NCI-H1930 (cell line): ENCODE measurements at regions not wholly inside any gene's neighbourhood (a gene's known extent, or its start where the extent isn't known, plus 50 kb on each side); places are given as distances from the start of the nearest gene placed in this dataset.
"Not testable (repeated sequence)": the region's sequence is repeated elsewhere in the genome, so short reads cannot be mapped to it uniquely, and the experiment has no call there.

Experiments used
- DNase-seq, 2 experiments: peaks; one replicate each; lab custom pipeline; 2025; lab: John Stamatoyannopoulos, UW

DNA sequence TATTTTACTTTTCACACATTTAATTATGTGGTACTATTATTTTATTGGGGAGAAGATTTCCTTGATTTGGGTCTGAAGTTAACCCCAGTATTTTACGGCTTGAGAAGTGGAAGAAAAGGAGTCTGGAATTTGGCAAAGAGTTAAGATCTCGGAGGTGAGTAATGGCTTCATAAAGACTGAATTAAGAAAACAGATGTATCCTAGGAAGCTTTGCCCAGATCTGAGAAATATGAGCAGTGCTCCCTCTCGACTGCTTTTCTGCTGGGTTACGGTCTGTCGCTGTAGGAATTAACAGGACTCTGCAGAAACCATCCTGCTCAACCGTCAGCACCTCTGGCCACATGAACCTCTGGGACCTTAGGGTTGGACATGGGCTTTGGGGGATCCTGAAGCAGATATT is 163.6 kb upstream of the NDN start:
- DNase-seq = no peak

DNA sequence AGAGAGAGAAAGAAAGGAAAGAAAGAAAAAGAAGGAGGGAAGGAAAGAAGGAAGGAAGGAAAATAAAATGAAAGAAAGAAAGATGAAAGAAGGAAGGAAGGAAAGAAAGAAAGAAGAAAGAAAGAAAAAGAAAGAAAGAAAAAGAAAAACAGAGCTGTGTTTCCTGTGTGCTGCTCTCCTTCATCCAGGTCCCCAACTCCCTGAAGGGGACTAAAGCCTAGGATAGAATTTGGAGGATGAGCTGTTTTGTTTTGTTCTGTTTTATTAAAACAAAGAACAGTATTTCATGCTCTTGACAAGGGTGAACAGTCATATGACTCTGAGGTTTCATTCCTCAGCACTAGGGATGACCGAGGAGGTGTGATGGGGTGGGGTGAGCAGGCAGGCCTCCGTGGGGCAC is 164.8 kb upstream of the NDN start:
- DNase-seq = no peak

DNA sequence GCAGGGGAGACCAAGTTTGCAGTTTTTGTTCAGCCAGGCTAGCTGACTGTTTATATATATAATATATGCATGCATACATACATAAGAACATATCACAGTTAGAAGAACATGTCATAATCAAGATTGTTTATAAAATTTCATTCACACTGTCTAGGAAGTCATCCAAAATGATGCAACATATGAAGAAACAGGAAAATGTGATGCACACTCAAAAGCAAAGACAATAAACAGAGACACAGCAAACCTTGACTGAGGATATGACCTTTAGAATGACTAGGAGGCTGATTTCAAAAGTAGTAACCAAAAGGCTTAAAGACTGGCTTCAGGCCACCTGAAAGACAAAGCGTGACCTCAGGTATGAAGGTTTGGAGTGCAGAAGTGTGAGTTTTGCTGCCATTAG is 166.2 kb upstream of the NDN start:
- DNase-seq = no peak

DNA sequence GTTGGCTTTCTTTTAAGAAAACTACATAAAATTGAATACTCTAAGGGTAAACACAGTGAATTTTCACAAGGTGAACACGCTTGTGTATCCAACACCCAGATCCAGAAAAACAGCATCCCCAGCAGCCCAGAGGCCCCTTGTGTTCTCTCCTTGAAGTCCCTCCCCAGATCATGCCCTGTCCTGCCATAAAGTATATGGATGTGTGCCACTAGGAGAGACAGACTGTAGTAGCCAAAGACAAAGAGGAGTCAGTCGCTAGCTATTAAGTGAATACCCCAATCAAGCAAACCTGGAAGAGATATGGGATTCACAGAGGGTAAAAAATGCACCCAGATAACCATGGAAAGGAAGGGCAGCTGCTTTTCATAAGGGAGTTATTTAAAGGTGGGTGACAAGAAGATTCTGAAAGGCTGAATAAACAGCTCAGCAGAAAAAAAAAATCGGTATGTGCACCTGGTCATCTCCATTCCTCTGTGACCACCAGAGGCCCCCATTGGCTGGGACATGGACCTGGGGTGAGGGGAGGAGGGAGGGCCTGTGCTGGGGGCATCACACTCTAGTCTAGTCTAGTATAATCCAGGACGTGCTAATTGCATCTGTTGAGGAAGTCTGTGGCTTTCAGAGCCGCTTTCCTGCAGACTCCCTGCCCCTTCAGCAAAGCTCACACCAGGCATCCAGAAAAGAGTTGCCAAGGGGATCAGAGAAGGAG is 167.3 kb upstream of the NDN start:
- DNase-seq = no peak

DNA sequence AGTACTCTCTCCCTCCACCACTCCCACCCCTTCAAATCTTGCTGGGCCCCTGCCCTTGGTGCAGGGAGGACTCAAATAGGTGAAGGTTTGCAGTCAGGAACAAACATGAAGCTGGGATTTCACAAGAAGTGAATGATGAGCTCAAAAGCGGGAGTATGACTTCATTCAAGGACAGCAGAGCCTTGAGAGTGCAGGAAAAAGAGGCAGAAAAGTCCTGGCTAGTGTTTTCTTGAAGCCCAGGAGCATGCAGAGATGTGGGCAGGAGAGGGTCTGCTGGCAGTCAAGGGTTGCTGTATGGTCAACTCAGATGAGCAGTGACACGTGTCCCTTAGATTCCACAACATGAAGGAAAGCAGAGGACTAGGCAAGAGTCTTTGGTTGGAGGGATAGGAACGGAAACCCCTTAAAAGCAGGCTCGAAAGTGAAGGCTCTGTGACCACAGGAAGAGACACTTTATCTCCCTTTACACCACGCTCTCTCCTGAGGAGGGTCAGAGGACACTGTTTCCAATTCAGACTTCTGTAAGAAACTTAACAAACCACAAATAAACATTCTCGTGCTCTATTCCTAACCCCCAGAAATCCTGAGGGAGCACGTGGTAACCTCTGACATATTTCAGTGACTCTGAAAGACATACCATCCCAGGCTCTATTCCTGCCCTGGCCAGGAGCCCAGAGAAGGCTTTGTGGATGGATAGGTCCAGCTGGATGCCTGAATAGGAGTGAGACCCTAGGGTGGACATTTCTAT is 168.0 kb upstream of the NDN start:
- DNase-seq = no peak

DNA sequence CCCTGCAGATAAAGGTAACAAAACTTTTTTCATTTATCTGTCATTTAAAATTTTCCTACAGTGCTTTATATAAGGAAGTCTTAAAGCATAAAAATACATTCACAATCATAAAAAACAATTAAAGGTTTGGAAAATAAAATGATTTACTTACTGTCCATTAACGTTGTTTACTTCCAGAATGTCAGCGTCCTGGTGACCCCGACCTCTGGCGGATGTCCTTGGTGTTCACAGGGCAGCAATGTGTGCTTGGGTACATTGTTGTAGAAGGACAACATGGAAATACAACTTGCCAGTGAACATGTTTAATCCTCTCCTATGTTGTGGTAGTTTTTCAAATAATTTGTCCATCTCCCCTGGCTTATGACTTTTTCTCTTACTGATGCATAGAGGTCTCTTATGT is 168.8 kb upstream of the NDN start:
- no peak for DNase-seq

DNA sequence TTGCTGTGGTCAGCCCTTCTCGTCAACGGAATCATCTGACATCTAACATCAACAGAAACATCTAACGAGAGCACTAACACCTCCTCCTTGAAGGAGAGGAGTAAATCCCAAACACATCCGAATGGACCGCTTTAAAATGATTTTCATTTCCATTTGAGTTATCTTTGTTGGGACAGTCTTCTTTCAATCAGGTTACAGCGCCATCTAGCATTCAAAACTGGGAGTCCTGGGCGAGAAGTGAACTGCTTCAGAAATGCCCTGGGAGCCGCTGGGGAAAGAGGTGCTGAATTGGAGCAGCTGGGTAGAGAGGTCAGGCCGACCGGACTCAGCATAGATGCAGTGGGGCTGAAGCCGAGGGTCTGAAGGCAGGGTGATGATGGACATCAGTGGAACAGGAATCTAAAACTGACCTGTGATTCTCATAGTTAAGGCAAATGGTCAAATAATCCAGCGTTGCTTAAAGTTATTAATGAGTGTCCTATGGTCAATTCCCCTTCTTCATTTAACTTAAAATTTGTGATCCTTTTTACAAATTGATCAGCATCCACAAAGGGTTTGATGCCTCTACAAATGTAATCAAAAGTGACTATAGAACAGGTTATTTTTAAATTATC is 170.0 kb upstream of the NDN start:
- peak; percentile 34 to 36 for DNase-seq

DNA sequence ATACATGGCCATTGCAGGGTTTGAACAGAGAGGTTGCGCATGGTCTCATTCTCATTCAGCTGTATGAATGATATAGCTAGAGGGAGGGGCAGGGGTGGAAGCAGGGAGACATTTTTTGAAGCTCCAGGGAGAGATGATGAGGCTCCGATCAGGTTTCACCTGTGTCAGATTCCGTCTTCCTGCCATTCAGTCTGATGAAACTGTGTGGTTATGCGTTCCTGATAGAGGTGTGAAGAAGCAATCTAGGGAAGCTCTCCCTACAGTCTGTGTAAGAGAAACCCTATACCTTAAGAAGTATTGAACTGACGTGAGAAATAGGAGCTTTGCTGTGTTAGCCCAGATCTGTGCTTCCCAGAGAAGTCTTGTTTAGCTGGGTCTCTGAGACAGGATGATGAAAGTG is 171.9 kb upstream of the NDN start:
- DNase-seq = no peak

DNA sequence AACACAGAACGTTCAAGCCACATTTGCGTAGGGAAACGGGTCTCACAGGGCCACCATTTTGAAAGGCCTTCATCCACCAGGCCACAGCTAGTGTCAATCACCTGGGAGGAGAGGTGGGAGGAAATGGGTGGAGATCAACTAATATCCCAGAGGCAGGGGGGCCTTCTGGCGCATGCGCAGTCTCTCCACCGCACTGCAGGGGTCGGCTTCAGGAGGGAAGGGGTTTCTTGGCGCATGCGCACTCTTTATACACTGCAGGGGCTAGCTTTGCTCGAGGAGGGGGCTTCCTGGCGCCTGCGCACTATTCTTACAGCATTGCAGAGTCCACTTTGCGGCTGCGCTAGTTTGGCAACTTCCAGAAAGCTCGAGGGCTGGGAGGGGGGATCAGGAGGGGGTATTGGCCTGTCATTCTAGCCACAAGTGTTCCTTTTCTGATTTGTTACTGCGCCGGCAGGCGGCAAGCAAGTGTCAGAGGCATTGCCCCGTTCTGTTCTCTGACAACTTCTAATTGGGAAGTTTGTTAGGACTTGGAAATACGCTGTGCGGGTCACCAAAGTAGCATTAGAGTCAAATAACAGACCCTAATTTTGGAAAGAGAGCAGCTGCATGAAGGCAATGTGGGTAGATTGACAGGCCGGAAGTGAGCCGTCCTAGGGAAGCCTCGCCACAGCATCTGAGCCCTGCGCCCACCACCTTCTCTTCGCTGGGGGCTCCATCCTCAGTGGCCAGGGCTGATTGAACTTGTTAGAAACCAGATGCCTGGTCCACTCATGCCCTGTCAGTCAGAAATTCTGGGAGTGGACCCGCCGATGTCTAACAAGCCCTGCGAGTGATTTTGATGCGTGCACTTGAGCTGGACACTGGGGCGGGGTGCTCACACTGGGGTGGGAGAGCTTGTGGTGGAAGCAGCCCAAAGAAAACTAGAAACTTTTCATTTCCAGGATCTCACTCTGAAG is 173.5 kb upstream of the NDN start:
- no peak for DNase-seq

DNA sequence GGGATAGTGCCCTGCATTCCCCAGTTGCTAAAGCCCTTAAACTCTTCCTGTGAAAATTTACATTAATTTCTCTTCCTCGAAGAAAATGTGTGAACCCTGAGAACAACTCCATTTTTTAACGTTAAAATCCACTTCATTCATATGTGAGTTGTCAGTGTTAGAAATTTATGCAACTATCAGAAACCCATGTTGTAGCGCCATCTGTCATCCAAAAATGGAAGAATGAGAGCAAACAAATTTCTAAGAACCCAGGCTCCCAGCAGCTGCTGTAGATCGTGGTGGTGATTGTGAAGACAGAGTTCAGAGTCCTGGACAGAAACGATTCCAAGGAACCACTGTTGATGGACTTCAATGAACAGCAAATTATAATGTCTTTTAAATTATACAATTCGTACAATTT is 179.7 kb upstream of the NDN start:
- DNase-seq = peak in 1 of 2 experiments; percentile 1

DNA sequence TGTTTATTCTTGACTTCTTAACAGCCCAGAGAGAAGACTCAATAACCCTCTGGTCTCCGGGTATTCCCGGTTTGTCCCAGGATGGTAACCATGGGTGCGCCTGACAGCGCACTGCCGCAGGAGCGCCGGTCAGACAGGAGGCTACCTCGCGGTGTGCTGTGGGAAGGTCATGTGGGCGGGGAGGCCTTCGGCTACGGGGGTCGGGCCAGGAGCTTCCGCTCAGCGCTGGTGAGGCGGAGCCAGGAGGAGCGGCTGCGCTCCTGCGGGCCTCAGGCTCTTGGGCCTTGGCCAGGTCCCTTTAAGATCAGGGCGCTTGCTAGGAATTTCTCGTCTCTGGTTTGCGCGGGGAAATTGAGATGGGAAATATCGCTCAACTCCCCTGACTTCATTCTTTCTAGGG is 182.3 kb upstream of the NDN start:
- DNase-seq = no peak

DNA sequence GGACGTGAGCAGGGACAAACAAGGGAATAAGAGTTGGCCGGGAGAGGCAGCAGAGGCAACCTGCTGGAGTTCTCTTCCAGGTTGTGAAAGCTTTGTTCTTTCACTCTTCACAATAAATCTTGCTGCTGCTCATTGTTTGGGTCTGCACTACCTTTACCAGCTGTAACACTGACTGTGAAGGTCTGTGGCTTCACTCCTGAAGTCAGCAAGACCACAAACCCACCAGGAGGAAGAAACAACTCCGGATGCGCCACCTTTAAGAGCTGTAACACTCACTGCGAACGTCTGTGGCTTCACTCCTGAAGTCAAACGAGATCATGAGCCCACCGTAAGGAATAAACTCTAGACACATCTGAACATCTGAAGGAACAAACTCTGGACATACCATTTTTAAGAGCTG is 186.5 kb upstream of the NDN start:
- DNase-seq = not testable (repeated sequence)

DNA sequence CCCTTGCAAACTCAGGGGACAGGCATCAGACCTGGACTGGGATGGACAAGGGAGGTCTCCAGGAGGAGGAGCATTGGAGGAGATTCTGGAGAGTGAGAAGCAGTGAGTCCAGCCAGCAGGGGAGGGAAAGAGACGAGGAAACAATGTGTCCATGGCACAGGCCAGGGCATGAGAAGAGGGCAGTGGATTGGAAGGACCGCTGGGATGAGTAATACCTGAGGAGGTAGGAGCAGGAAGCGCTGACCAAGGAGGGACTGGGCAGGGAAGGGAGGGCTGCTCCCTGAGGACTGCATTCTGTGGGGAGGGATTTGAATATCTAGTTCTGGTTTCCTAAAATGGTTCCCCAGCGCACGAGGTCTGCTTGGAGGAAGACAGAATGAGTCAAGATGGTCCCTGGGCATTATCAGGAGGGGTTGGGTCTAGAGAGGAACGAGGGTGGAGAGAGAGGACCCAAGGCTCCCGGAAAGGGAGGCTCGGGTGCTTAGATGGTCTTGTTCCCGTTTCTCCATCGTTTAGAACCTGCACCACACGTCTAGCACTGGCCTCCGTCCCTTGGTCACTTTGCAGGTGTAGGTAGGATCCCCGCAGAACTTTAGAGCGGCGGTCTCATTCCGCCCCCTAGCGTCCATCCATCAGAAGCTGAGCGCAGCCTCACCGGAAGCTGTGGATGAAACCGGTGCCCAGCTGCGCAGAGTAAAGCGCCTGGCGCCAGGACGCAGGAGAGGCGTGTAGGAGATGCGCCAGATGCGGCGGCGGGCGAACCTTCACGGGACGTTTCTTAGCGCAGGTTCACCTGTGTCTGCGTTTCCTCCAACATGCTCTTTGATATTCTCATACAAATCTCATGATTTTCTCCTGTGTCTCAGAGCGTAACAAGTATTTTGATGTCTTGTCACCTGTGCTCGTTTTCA is 190.7 kb upstream of the NDN start:
- DNase-seq = peak; percentile 69 to 75

DNA sequence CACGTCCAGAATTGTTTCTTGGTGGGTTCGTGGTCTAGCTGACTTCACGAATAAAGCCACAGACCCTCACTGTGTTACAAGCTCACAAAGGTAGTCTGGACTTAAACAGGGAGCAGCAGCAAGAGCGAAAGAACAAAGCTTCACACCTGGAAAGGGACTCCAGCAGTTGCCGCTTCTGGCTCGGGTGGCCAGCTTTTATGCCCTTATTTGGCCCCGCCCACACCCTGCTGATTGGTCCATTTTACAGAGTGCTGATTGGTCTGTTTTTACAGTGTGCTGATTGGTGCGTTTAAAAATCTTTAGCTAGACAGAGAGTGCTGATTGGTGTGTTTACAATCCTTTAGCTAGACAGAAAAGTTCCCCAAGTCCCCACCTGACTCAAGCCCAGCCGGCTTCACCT is 194.2 kb upstream of the NDN start:
- DNase-seq = no peak

DNA sequence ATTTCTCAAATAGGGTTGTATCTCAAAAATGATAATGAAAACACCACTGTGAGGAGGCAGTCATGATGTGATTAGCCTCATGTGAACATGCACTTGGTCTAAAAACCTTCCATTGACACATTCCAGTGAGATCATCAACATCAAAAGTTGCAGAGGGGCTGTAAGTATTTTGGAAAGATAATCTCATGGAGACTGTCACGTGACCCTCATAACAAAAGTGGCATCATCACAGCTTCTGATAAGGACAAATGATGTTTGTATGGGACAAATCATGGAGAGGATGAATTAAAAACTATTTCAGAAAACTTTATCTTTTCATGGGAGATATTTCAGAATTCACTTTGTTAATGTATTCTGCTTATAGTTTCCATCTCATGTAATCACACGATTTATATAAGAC is 203.1 kb upstream of the NDN start:
- no peak for DNase-seq

DNA sequence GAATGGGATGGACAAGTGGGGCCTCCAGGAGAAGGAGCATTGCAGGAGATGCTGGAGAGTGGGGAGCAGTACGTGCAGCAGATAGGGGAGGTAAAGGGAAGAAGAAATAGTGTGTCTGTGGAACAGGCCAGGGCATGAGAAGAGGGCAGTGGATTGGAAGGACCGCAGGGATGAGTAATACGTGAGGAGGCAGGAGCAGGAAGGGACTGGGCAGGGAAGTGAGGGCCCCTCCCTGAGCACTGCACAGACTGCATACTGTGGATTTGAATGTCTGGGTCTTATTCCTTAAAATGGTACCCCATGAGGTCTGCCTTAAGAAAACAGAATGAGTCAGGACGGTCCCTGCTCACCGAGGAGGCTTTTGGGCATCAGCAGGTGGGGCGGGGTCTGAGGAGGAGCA is 210.0 kb upstream of the NDN start:
- no peak for DNase-seq

DNA sequence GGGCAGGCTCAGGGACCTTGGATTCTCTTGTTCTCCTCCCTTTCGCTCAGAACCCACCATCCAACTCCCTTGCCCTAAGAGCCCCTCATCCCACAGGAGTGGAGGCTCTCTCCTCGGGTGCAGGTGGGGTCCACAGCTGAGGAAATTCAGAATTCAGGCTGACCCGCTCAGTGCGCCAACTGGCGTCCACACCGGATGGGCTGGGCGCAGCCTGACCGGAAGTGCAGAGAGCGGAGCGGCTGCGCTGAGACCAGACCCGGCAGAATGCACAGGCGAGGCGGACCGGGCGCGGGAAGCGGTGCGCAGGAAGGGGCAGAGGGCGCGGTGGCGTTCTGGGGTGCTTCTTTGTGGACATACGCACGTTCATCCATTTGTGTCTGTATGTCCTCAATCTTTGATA is 210.4 kb upstream of the NDN start:
- DNase-seq = no peak

DNA sequence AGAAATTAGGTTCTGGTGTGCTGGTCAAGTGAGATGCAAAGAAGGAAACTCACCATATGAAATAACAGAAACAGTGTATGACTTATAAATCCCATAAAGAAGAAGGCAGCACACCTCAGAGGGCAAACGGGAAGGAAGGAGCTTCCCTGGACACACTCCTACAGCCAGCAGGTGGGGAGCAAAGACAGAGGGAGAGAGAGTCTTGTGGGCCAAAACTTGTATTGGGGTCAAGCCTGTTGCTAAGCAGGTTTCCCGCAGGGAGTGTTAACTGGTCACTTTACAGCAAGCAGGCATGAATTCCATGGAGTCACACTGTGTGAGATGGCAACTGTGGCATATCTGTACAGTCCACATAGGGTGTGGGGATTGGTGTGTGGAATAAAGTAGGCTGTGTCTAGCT is 222.9 kb upstream of the NDN start:
- DNase-seq = no peak

DNA sequence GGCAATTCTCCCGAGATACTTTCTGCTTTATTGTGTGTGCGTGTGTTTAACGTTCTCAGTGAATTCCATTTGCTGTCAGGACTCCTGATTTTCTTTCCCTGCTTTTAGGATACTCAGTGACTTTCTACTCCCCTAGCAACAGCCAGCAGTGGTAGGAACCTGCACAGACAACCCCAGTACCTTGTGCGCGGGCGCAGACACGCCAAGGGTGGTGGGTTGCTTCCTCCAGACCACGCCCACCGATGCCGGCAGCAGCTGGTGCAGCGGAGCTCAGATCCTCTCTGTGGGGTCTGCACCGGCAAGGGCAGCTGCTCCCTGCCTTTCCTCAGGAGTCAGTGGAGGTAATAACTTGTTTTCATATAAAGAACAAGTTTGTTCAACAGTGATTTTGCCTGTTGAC is 225.1 kb upstream of the NDN start:
- DNase-seq = no peak

DNA sequence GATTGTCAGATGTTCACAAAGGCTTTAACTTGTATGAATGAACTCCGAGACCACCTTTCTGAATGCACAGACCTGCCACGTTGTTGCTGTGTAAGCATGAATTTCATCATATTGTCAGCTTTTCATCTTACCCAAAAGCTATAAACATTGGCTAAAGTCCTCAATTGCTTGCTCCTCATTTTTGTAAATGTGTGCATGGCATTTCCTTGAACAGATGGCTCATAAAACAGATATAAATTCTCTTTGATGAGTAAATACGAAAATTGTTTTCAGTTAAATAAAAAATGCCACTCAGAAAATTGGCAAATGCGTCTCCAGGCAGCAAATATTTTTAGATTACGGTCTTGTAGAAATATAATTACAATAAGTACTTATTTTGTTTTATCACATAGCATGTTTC is 226.0 kb upstream of the NDN start:
- DNase-seq = peak in 1 of 2 experiments; percentile 1

DNA sequence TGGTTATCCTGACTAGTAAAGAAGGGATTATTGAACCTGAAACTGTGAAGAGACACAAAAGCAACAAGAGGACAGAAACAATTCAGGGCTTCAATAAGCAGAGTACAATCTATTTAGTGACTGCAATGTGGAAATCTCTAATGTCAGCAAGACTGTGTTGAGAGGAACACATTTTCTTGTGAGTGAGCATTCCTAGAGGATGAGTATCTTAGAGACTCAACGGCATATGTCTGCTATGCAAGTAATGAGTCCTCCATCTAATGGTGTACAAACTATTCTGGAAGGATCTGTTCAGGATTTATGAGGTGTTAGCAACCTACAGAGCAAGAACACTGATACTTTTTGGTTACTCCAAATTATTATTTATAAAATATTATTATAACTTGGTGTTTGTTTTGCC is 226.5 kb upstream of the NDN start:
- no peak for DNase-seq
